HG03045 (cell line): ENCODE measurements at regions not wholly inside any gene's neighbourhood (a gene's known extent, or its start where the extent isn't known, plus 50 kb on each side); places are given as distances from the start of the nearest gene placed in this dataset.

Source experiments
- ATAC-seq: cut with Tn5 transposase; IDR thresholded peaks from one replicate; pipeline ENCODE4 v1.9.1; 2021; ENCODE audit warnings: mild to moderate bottlenecking, moderate library complexity; ENCODE audit not compliant: unreplicated experiment

DNA sequence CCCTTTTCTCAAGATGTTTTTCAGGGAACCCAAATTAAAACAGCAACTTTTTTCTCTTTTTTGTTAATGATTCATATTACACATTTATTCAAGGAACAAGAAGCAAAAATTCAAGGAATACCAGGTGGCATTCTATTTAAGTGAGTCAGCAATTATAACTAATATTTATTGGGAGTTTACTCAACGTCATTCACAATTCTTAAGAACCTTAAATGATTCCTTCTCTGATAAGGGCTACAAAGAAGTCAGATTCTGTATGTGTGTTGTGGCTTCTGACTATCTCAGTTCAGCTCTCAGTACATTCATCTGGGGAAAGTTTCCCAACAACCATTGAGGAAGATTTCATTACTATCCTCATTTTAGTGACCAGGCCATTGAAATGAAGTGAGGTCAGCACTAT lies 470.7 kb upstream of the AKR1E2 start:
- ATAC-seq, result no peak

DNA sequence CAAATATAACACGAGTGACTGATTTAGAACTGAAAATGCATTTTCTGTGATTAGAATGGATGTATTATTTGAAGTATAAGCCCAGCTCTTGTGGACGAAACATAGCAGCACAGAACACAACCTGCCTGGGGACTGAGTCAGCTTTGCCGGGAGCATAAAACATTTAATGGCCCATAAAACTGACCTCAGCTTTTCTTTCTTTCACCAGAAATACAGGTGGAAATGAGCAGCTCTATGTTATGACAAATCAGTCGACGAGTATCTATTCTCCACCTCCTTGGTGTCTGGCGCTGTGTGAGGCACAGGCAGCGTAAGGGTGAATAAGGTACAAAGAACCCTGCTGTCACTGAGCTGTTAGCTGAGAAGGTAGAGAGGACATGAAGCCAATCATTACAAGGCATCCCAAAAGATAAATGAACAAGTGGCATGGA lies 471.6 kb upstream of the AKR1E2 start:
- no peak for ATAC-seq

DNA sequence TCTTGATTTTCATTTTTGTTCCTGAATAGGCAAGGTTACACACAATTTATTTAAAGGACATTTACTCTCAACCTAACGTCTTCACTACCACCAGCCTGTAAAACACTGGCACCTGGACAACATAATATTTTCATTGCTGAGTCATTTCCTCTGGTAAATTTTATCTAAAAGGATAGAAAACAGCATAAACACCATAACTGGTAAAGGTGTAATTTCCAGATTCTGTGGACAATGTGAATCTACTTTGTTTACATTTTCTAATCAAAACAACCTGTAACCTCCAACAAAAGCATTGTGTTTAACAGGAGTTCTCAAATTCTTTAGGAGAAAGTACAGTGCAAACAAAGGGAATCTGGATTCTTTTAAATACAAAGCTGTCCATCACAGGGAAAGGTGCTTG lies 472.0 kb upstream of the AKR1E2 start:
- no peak for ATAC-seq

DNA sequence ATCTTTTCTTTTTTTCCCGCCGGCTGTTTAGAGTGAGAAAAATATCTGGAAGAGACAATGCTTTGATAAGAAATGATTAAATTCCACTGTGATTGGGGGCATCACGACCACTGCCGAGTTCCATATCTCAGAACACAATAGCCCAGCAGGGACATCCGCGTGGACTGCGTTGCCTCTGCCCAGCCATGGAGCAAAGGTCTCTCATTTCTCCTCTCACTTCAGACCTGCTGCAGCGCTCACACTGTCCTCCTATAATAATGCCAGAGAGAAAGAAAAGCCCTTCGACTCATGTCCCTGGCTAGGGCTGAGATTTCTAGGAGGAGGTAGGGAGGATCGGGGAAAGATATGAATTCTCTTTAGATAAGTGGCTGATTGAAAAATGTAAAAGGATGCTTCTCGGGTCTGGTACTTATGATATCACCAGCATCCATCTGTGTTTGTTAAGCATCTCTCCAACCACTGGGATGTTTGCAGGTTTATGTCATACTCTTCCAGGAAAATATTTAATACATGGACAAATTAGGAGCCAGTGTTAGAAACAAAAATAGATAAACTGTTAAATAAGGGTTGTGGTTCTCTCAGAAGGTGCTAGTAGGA lies 472.9 kb upstream of the AKR1E2 start:
- ATAC-seq, result no peak

DNA sequence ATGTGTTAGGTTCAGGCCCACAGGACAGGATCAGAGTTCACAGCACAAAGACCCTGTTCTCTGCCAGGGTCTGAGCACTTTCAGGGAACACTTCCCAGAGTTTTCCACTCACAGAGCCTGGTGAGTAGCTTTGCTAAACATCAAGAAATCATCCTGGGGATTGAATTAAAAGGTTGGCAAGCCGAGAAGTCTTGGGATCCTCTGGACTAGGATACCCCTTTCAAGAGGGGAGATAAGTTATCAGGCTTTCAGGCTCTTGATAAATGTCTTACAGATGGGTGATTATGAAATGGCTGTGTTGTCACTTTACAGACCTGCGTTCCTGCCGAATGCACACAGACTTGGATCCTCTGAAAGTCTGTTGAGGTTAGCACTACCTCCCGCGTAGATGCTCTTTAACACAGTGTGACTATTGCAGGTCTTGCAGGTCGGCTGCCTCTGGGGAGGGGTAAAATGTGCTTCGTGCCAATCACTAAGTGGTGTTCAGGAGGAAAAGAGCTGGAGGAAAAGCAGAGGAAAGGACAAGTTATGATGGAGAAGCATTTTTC lies 473.5 kb upstream of the AKR1E2 start:
- ATAC-seq, result no peak

DNA sequence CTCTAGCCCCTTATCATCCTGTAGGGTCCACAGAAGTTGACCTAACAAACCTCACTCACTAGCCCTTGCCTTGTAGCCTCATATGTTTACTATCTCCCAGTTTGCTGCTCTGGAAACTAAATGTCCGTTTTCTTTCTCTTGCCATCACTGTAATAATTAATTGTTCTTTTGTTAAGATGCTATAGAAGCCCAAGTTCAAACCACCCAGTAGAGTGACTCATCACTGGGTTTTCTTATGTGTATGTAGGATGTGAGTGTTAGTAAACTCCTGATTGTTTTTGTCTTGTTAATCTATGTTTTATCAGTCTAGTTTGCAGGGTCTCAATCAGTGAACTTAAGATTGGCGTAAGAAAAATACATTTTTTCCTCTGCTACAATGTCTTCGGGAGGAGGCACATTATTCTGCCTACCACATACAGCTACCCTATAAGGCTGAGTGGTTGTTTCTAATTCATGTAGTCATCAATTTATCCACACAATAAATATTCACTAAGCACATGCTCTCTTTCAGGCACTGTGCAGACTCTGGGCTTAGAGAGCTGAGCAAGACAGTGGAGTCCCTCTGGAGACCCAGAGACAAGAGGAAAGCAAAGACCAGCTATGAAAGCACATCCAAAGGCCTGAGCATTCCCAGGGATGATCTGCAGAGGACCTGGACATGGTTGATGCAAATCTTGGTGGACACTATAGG lies 474.1 kb upstream of the AKR1E2 start:
- no peak for ATAC-seq

DNA sequence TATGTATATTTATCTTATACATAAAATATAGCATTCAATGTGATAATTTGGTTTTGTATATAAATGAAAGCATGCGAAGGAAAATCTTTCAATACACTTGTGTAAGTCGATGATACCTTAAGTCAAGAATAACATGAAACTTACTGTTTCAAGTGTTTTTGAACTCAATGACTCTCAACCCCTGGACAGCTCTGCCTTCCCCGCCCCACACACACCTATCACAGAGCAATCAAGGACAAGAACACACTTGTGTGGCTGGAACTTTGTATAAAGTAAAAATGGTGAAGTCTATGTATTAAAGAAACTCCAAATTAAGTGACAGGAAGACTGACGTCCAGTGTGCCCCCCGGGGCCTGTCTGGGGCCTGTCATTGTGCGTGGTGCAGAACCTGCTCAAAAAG lies 478.6 kb upstream of the AKR1E2 start:
- no peak for ATAC-seq

DNA sequence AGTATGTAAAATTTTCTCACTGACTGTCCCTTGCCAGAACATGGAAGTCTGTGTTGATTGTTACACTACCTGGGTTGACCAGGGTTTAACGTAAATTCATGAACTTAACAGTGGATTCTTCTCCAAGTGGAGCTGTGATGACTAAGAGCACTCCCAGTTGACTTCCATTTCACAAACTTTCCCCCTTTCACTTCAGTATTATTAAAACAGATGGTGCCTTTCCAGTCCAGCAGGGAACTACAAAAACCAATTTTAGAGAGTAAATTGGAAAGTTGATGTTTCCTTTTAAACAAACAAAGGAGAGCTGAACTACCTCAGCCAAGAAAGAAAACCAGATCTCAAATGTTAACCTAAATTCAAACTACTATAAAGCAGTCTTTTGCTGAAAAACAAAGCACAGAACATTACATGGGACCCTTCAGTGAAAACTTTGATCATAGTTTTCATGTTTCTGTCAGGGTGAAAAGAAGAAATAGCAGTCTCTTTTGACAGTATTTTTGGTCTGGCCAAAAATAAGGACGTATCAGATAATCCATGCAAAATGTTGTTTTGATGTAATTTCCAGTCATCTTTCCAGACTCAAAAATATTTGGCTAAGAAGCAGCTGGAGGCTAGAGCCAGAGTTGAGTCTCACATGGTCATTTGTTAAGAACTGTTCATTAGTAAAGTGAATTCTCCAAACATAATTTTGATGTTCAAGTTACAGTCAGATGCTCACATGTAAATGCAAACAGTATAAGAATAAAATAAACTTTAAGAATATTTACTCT lies 479.9 kb upstream of the AKR1E2 start:
- ATAC-seq, result no peak

DNA sequence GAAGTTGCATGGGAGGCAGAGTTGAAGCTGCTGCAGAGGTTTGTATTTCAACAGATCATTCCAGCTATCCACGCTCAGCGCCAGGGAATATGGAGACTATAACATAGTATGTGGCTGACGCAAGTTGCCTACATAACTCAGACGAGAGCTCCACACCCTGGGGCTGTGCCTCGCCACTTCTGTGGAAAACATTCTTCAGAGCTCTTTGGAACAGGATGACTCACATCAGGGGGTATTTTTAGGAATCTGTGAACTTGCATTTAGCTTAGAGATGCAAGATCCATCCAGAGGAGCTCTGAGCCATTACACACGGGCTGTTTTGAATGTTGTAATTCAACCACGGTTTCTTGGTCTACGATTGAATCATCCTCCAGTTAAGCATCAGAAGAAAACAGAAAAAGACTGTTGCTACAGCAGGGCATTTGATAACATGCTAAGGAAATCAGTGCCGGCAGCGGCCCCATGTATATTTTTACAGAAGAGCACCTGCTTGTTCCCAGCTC lies 481.5 kb upstream of the AKR1E2 start:
- ATAC-seq, result no peak

DNA sequence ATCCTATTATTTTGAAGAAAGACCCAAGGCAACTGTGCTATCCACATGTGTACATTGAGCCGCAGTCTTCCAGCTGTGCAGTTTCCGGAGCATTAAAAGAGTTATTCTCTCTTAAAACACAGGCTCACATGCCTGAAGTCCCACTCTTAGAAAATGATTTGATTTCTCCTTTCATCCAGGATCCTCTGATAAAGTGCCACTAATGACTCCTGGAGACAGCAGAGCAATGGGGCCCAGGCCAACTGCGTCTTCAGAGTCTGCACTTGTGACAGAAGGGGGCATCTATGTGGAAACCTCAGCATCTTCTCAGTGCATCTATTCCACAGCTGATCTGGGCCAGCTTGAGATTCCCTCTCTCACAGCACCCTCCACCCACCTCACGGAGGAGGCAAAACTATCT lies 482.1 kb upstream of the AKR1E2 start:
- ATAC-seq, result no peak

DNA sequence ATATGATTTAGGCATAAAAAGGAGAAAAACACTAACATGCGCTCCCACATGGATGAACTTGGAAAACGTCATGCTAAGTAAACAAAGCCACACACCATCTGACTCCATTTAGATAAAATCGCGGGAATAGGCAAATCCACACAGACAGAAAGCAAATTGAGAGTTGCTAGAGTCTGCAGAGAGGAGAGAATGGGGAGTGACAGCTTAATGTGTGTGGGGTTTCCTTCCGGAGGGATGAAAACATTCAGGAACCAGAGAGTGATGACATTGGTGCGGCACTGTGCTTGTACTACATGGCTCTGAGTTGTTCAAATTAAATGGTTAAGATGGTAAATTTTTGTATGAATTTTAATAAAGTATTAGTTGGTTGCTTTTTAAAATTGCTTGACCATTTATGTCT lies 482.9 kb upstream of the AKR1E2 start:
- no peak for ATAC-seq

DNA sequence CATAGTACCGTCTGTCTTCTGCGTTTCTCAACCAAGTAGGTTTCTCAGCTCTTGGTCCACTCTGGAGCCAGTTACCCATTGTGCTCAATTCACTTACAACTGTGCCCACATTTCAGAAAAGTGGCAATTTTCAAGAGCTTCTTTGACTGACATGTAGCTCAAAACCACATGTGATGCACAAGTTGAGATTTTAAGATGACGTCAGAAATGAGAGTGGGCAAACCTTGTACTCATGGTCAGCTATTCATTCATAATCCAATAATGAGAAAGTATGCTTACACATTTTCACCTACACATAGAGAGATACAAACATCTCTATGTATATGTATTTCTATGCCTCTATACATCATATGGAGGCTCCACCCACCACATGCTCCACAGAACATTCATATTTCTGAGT lies 487.2 kb upstream of the AKR1E2 start:
- ATAC-seq, result no peak

DNA sequence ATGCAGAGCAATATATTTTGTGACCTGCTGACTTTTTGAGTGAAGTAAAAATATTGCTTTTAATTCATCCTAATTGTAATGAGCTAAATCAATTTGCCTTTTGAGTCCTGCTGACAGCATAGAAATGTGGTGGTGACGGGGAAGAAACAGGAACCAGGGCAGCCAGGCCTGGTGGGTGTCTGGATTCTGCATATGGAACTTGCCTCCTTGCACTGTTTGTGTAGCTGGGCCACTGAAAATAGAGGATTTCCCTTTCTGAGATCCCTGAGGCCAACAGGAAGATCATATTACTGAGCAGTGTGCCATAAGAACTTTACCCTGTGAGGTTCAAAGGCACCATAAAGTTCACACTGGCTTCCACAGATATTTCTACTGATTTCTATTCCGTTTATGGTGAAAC lies 488.4 kb upstream of the AKR1E2 start:
- no peak for ATAC-seq

DNA sequence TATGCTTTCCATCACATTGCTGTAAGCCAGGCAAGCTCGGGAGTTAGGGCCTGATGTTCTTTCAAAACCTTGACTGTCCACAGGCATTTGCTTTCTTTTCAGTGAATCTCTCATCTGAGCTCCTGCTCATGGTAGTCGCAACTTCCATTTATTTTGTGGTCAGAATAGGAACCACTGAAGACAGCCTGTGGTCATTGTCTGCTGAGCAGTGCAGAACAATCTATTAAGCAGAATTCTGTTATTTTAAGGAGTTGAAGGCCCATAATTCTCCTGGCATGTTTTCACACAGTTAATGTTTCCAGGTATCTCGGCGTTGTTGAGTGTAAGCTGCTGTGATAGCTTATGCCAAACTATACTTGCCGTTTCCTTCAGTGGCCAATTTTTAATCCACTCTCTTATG lies 491.1 kb upstream of the AKR1E2 start:
- ATAC-seq, result no peak

DNA sequence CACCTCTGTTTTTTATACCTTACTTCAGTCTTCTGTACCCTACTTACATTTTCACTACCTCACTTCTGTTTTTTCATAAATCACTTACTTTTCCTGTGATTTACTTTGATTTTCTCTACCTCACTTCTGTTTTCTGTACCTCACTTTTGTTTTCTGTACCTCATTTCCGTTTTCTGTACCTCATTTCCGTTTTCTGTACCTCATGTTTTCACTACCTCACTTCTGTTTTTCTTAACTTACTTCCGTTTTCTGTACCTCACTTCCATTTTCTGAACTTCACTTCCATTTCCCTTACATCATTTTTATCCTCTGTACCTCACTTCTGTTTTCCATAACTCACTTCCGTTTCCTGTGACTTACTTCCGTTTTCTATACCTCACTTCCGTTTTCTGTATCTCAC lies 492.0 kb upstream of the AKR1E2 start:
- no peak for ATAC-seq

DNA sequence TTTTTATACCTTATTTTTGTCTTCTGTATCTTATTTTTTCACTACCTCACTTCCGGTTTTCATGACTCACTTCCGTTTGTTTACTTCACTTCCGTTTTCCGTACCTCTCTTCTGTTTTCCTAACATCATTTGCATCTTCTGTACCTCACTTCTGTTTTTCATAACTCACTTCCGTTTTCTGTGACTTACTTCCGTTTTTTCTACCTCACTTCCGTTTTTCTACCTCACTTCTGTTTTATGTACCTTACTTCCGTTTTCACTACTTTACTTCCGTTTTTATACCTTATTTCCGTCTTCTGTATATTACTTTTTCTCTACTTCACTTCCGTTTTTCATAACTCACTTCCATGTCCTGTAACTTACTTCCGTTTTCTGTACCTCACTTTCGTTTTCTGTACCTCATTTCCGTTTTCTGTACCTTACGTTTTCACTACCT lies 492.5 kb upstream of the AKR1E2 start:
- no peak for ATAC-seq

DNA sequence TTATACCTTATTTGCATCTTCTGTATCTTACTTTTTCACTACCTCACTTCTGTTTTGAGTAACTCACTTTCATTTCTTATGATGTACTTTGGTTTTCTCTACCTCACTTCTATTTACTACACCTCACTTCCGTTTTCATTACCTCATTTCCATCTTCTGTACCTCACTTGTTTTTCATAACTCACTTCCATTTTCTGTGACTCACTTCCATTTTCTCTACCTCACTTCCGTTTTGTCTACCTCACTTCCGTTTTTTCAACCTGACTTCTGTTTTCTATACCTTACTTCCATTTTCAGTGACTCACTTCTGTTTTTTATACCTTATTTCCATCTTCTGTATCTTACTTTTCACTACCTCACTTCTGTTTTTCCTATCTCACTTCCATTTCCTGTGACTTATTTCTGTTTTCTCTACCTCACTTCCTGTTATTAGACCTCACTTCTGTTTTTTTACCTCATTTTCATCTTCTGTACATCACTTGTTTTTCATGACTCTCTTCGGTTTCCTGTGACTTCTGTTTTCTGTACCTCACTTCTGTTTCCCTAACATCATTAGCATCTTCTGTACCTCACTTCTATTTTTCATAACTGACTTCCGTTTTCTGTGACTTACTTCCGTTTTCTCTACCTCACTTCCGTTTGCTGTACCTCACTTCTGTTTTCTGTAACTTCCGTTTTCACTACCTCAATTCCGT lies 493.1 kb upstream of the AKR1E2 start:
- ATAC-seq, result no peak

DNA sequence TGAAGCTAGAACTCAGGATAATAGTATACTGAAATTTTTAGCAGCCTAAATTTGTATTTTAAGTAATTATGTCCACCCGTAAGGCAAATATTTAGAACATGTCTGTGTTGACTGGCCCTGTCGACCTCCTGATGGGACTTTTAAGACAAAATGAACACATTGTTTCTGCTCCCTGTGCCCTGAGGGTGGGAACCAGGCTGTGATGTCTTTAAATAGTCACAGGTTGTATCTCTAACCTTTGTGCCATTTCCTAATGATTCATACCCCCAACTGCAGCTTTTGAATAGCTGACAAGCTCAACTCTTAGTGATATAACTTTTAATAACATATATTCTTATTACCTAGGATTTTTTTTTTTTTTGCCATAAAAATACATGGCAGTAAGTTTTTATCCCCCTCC lies 494.9 kb upstream of the AKR1E2 start:
- ATAC-seq, result no peak

DNA sequence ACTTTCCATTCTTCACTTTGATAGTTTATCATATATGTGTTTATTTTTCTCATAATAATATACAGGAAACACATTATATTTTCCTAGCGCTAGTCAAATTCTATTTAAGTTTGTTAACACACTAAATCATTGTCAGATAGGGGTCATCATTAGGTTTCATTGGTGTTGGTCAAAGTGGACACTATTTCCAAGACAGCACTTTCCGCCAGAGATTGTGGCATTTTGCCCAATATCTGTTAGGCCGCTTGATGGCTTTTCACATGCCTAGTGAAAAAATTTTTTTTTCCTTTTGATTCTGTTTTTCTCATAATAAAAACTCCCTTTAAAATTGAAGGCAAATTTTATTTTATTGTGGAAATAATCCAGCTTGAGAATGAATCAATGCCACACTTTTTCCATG lies 495.4 kb upstream of the AKR1E2 start:
- no peak for ATAC-seq

DNA sequence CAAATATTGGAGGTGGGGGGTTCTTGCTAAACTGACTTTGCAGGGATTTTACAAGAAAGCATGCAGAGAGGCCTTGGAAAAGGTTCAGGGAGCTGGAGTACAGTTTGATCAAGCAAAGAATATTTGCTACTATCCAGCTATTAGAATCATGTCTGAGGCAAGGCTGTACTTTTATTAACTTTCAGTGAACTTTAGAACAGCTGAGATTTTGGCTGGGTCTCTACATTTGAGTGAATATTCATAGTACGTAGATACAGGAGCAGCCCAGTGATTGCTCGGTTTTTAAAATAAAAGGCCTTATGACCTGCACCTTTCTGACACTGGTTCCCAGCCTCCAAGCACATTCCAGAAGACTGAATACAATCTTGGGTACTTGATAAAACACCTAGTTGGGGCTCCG lies 496.8 kb upstream of the AKR1E2 start:
- ATAC-seq, result no peak

DNA sequence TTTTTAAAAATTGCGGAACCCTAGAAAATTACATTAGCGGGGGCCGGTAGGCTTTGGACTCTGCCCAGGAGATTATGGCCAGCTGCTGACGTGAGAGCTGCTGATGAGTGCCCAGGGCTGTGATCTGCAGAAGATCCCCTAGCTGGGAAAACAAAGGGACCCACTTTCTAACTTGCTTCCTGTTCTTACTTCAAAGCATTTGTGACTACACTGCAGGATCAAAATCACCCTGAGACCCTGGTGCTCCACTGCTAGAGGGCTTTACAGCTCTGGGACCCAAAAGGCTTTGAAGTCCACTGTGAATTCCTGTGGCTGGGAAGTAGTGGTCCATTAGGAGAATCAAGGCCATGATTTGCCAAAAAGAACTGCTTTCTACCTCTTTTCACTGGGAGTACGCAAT lies 499.4 kb upstream of the AKR1E2 start:
- ATAC-seq, result no peak
